ENCODE measurements at regions not wholly inside any gene's neighbourhood (a gene's known extent, or its start where the extent isn't known, plus 50 kb on each side); places are given as distances from the start of the nearest gene placed in this dataset.

- DNase-seq (ENCODE audit: low read depth, low spot score) = no peak
- in situ Hi-C loops (cut with HindIII; ENCODE audit: low pct_unique_long_range_greater_than_20kb, low sequenced_read_pairs) = no loop called here
Measured at GRCh38 chr10:108709927-108710722, 1213.2 kb downstream of the XPNPEP1 start.

GRCh38 chr10:108708363-108708762 lies 1214.9 kb downstream of the XPNPEP1 start:
- in situ Hi-C loops (cut with HindIII; ENCODE audit: low pct_unique_long_range_greater_than_20kb, low sequenced_read_pairs) = no loop called here
- no peak for DNase-seq (ENCODE audit: low read depth, low spot score)

- in situ Hi-C loops (cut with HindIII; ENCODE audit: low pct_unique_long_range_greater_than_20kb, low sequenced_read_pairs) = no loop called here
- no peak for DNase-seq (ENCODE audit: low read depth, low spot score)
Measured at GRCh38 chr10:108696792-108697477, 1226.4 kb downstream of the XPNPEP1 start.

- no peak for DNase-seq (ENCODE audit: low read depth, low spot score)
- in situ Hi-C loops (cut with HindIII; ENCODE audit: low pct_unique_long_range_greater_than_20kb, low sequenced_read_pairs) = no loop called here
Measured at GRCh38 chr10:108691126-108691525, 1232.2 kb downstream of the XPNPEP1 start.

GRCh38 chr10:108690530-108690929 lies 1232.8 kb downstream of the XPNPEP1 start:
- in situ Hi-C loops (cut with HindIII; ENCODE audit: low pct_unique_long_range_greater_than_20kb, low sequenced_read_pairs) = no loop called here
- no peak for DNase-seq (ENCODE audit: low read depth, low spot score)

GRCh38 chr10:108689891-108690290 lies 1233.4 kb downstream of the XPNPEP1 start:
- DNase-seq (ENCODE audit: low read depth, low spot score) = no peak
- in situ Hi-C loops (cut with HindIII; ENCODE audit: low pct_unique_long_range_greater_than_20kb, low sequenced_read_pairs) = no loop called here

- in situ Hi-C loops (cut with HindIII; ENCODE audit: low pct_unique_long_range_greater_than_20kb, low sequenced_read_pairs) = no loop called here
- no peak for DNase-seq (ENCODE audit: low read depth, low spot score)
Measured at GRCh38 chr10:108688314-108688713, 1235.0 kb downstream of the XPNPEP1 start.

- in situ Hi-C loops (cut with HindIII; ENCODE audit: low pct_unique_long_range_greater_than_20kb, low sequenced_read_pairs) = no loop called here
- DNase-seq (ENCODE audit: low read depth, low spot score) = no peak
Measured at GRCh38 chr10:108685863-108686531, 1237.3 kb downstream of the XPNPEP1 start.

GRCh38 chr10:108684431-108684830 lies 1238.9 kb downstream of the XPNPEP1 start:
- no peak for DNase-seq (ENCODE audit: low read depth, low spot score)
- in situ Hi-C loops (cut with HindIII; ENCODE audit: low pct_unique_long_range_greater_than_20kb, low sequenced_read_pairs) = no loop called here

- in situ Hi-C loops (cut with HindIII; ENCODE audit: low pct_unique_long_range_greater_than_20kb, low sequenced_read_pairs) = no loop called here
- DNase-seq (ENCODE audit: low read depth, low spot score) = no peak
Measured at GRCh38 chr10:108673741-108674140, 1249.6 kb downstream of the XPNPEP1 start.

GRCh38 chr10:108663587-108663986 lies 1259.7 kb downstream of the XPNPEP1 start:
- no peak for DNase-seq (ENCODE audit: low read depth, low spot score)
- in situ Hi-C loops (cut with HindIII; ENCODE audit: low pct_unique_long_range_greater_than_20kb, low sequenced_read_pairs) = no loop called here

- DNase-seq (ENCODE audit: low read depth, low spot score) = no peak
- in situ Hi-C loops (cut with HindIII; ENCODE audit: low pct_unique_long_range_greater_than_20kb, low sequenced_read_pairs) = no loop called here
Measured at GRCh38 chr10:108662975-108663374, 1260.3 kb downstream of the XPNPEP1 start.

GRCh38 chr10:108655057-108655456 lies 1268.3 kb downstream of the XPNPEP1 start:
- in situ Hi-C loops (cut with HindIII; ENCODE audit: low pct_unique_long_range_greater_than_20kb, low sequenced_read_pairs) = no loop called here
- no peak for DNase-seq (ENCODE audit: low read depth, low spot score)

GRCh38 chr10:108653531-108653930 lies 1269.8 kb downstream of the XPNPEP1 start:
- DNase-seq (ENCODE audit: low read depth, low spot score) = no peak
- in situ Hi-C loops (cut with HindIII; ENCODE audit: low pct_unique_long_range_greater_than_20kb, low sequenced_read_pairs) = no loop called here

- in situ Hi-C loops (cut with HindIII; ENCODE audit: low pct_unique_long_range_greater_than_20kb, low sequenced_read_pairs) = no loop called here
- DNase-seq (ENCODE audit: low read depth, low spot score) = no peak
Measured at GRCh38 chr10:108639010-108639409, 1284.3 kb downstream of the XPNPEP1 start.

- DNase-seq (ENCODE audit: low read depth, low spot score) = no peak
- in situ Hi-C loops (cut with HindIII; ENCODE audit: low pct_unique_long_range_greater_than_20kb, low sequenced_read_pairs) = no loop called here
Measured at GRCh38 chr10:108638225-108638624, 1285.1 kb downstream of the XPNPEP1 start.

- in situ Hi-C loops (cut with HindIII; ENCODE audit: low pct_unique_long_range_greater_than_20kb, low sequenced_read_pairs) = no loop called here
- DNase-seq (ENCODE audit: low read depth, low spot score) = no peak
Measured at GRCh38 chr10:108633046-108633445, 1290.3 kb downstream of the XPNPEP1 start.

- in situ Hi-C loops (cut with HindIII; ENCODE audit: low pct_unique_long_range_greater_than_20kb, low sequenced_read_pairs) = no loop called here
- no peak for DNase-seq (ENCODE audit: low read depth, low spot score)
Measured at GRCh38 chr10:108632144-108632543, 1291.2 kb downstream of the XPNPEP1 start.

GRCh38 chr10:108631332-108631731 lies 1292.0 kb downstream of the XPNPEP1 start:
- in situ Hi-C loops (cut with HindIII; ENCODE audit: low pct_unique_long_range_greater_than_20kb, low sequenced_read_pairs) = no loop called here
- no peak for DNase-seq (ENCODE audit: low read depth, low spot score)
